Fibroblast of lung (primary cell): ENCODE measurements at regions not wholly inside any gene's neighbourhood (a gene's known extent, or its start where the extent isn't known, plus 50 kb on each side); places are given as distances from the start of the nearest gene placed in this dataset.

Source experiments
- DNase-seq, 2 donors: peaks; one replicate each; pipeline versions ENCODE4 v3.0.0 to v3.0.0-alpha.2; 2010; ENCODE audit warnings: low read depth in 2 of 2
- H2AFZ ChIP-seq: 2 replicates; pipeline ENCODE4 v1.5.1; 2012; ENCODE audit warnings: low read length, control low read depth, inconsistent platforms
- H3K27ac ChIP-seq: 2 replicates; pipeline ENCODE4 v1.5.1; 2011; ENCODE audit warnings: low read length, control low read depth; ENCODE audit not compliant: insufficient read depth
- H3K27me3 ChIP-seq: 2 replicates; pipeline ENCODE4 v1.5.1; 2011; ENCODE audit warnings: mild to moderate bottlenecking, low read length; ENCODE audit not compliant: control insufficient read depth, insufficient read depth
- H3K36me3 ChIP-seq: 2 replicates; pipeline ENCODE4 v1.5.1; 2011; ENCODE audit warnings: low read length; ENCODE audit not compliant: control insufficient read depth, insufficient read depth
- H3K4me1 ChIP-seq: 2 replicates; pipeline ENCODE4 v1.5.1; 2011; ENCODE audit warnings: low read length; ENCODE audit not compliant: control insufficient read depth, insufficient read depth; ENCODE audit errors: extremely low read depth
- H3K4me2 ChIP-seq: 2 replicates; pipeline ENCODE4 v1.5.1; 2011; ENCODE audit warnings: low read length, control low read depth; ENCODE audit not compliant: insufficient read depth; ENCODE audit errors: extremely low read depth
- H3K4me3 ChIP-seq, 4 experiments: fragments of 200-600 bp in 1 of 4; sonication (generic) in 1 of 4; replicated peaks in 1 of 4; 2 replicates each; pipeline ENCODE4 v1.5.1; 2011 to 2016; ENCODE audit warnings: low read length in 4 of 4, low read depth in 3 of 4, mild to moderate bottlenecking in 3 of 4, control low read depth in 2 of 4, inconsistent platforms in 1 of 4, mixed read lengths in 1 of 4; ENCODE audit not compliant: insufficient read depth in 1 of 4; ENCODE audit errors: control extremely low read depth in 1 of 4
- H3K79me2 ChIP-seq: 2 replicates; pipeline ENCODE4 v1.5.1; 2012; ENCODE audit warnings: mild to moderate bottlenecking, low read length, inconsistent platforms; ENCODE audit not compliant: control insufficient read depth, insufficient read depth
- H3K9ac ChIP-seq: 2 replicates; pipeline ENCODE4 v1.5.1; 2011; ENCODE audit warnings: mild to moderate bottlenecking, low read length, control low read depth; ENCODE audit not compliant: insufficient read depth
- H3K9me3 ChIP-seq: 2 replicates; pipeline ENCODE4 v1.5.1; 2012; ENCODE audit warnings: low read depth, low read length; ENCODE audit not compliant: control insufficient read depth, insufficient read depth
- H4K20me1 ChIP-seq: 2 replicates; pipeline ENCODE4 v1.5.1; 2011; ENCODE audit warnings: low read length; ENCODE audit not compliant: control insufficient read depth, insufficient read depth; ENCODE audit errors: extremely low read depth
- EZH2 ChIP-seq: IDR thresholded peaks from 2 replicates; pipeline ENCODE4 v1.5.1; 2012; ENCODE audit warnings: low read length, control low read depth, mild to moderate bottlenecking; ENCODE audit errors: missing control alignments
- TF ChIP-seq, protein P1 (sequence below), 2 donors: IDR thresholded peaks in 1 of 2; conservative IDR thresholded peaks in 1 of 2; 1 replicate in 1 of 2; 2 replicates in 1 of 2; pipeline ENCODE4 v1.5.1; 2011 to 2012; ENCODE audit warnings: low read length in 2 of 2, control low read depth in 1 of 2, inconsistent platforms in 1 of 2, low read depth in 1 of 2, mild to moderate bottlenecking in 1 of 2

GRCh38 chr18:47448956-47449355 lies 197.5 kb upstream of the SKOR2 start:
- H3K36me3 ChIP-seq = no peaks in the 10 kb centered on the region
- no peaks in the 10 kb centered on the region for H3K4me1 ChIP-seq
- no peak overlapping the region for H3K4me3 ChIP-seq
- H3K9me3 ChIP-seq = no peaks in the 10 kb centered on the region
- H3K27me3 ChIP-seq = no peaks in the 10 kb centered on the region
- TF ChIP-seq, protein P1, sequence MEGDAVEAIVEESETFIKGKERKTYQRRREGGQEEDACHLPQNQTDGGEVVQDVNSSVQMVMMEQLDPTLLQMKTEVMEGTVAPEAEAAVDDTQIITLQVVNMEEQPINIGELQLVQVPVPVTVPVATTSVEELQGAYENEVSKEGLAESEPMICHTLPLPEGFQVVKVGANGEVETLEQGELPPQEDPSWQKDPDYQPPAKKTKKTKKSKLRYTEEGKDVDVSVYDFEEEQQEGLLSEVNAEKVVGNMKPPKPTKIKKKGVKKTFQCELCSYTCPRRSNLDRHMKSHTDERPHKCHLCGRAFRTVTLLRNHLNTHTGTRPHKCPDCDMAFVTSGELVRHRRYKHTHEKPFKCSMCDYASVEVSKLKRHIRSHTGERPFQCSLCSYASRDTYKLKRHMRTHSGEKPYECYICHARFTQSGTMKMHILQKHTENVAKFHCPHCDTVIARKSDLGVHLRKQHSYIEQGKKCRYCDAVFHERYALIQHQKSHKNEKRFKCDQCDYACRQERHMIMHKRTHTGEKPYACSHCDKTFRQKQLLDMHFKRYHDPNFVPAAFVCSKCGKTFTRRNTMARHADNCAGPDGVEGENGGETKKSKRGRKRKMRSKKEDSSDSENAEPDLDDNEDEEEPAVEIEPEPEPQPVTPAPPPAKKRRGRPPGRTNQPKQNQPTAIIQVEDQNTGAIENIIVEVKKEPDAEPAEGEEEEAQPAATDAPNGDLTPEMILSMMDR (conservative IDR thresholded peaks at IDR 0.05 in 1 of 2, IDR thresholded peaks at IDR 0.05 in 1 of 2; ENCODE audit: low read depth in 1 of 2, low read length in 2 of 2) = no peak
- TF ChIP-seq EZH2 = no peak
- no peak overlapping the region for H3K4me2 ChIP-seq
- H4K20me1 ChIP-seq = no peaks in the 10 kb centered on the region
- no peak overlapping the region for H3K27ac ChIP-seq
- no peaks in the 10 kb centered on the region for H3K79me2 ChIP-seq
- no peak for DNase-seq
- H2AFZ ChIP-seq = no peak overlapping the region
- no peak overlapping the region for H3K9ac ChIP-seq

GRCh38 chr18:47441914-47442313 lies 190.5 kb upstream of the SKOR2 start:
- Histone ChIP-seq H3K4me3 (no peak overlapping the region), H3K27ac (no peak overlapping the region), H3K27me3 (no peaks in the 10 kb centered on the region), H4K20me1 (no peaks in the 10 kb centered on the region), H3K4me1 (no peaks in the 10 kb centered on the region), H3K79me2 (no peaks in the 10 kb centered on the region), H2AFZ (no peak overlapping the region), H3K9me3 (no peaks in the 10 kb centered on the region), H3K9ac (no peak overlapping the region), H3K4me2 (no peak overlapping the region), H3K36me3 (no peaks in the 10 kb centered on the region)
- no peak for TF ChIP-seq EZH2
- DNase-seq = no peak

- no peak for TF ChIP-seq EZH2
- TF ChIP-seq, protein P1 (conservative IDR thresholded peaks at IDR 0.05 in 1 of 2, IDR thresholded peaks at IDR 0.05 in 1 of 2; ENCODE audit: low read depth in 1 of 2, low read length in 2 of 2) = no peak
- H3K27ac ChIP-seq = no peak overlapping the region
Observed at GRCh38 chr18:47438001-47438400, 186.5 kb upstream of the SKOR2 start.

More at GRCh38 chr18:47438001-47438400, 186.5 kb upstream of the SKOR2 start:
- no peaks in the 10 kb centered on the region for H3K27me3 ChIP-seq
- H3K4me2 ChIP-seq = no peak overlapping the region
- H2AFZ ChIP-seq = no peak overlapping the region
- DNase-seq = no peak
- no peaks in the 10 kb centered on the region for H3K36me3 ChIP-seq
- H3K9me3 ChIP-seq = no peaks in the 10 kb centered on the region
- no peaks in the 10 kb centered on the region for H3K79me2 ChIP-seq
- no peaks in the 10 kb centered on the region for H3K4me1 ChIP-seq
- no peak overlapping the region for H3K4me3 ChIP-seq
- H3K9ac ChIP-seq = no peak overlapping the region
- no peaks in the 10 kb centered on the region for H4K20me1 ChIP-seq
